ENCODE measurements at regions not wholly inside any gene's neighbourhood (a gene's known extent, or its start where the extent isn't known, plus 50 kb on each side); places are given as distances from the start of the nearest gene placed in this dataset.

GRCh38 chrX:45437186-45437585, 236.5 kb upstream of the DIPK2B start:
- TF ChIP-seq, protein P1, sequence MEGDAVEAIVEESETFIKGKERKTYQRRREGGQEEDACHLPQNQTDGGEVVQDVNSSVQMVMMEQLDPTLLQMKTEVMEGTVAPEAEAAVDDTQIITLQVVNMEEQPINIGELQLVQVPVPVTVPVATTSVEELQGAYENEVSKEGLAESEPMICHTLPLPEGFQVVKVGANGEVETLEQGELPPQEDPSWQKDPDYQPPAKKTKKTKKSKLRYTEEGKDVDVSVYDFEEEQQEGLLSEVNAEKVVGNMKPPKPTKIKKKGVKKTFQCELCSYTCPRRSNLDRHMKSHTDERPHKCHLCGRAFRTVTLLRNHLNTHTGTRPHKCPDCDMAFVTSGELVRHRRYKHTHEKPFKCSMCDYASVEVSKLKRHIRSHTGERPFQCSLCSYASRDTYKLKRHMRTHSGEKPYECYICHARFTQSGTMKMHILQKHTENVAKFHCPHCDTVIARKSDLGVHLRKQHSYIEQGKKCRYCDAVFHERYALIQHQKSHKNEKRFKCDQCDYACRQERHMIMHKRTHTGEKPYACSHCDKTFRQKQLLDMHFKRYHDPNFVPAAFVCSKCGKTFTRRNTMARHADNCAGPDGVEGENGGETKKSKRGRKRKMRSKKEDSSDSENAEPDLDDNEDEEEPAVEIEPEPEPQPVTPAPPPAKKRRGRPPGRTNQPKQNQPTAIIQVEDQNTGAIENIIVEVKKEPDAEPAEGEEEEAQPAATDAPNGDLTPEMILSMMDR (IDR thresholded peaks at IDR 0.05) = no peak
- no peak for TF ChIP-seq POLR2A (IDR thresholded peaks at IDR 0.05)
- no peak for TF ChIP-seq EP300 (IDR thresholded peaks at IDR 0.05)
